GM12878 (cell line): ENCODE measurements at regions not wholly inside any gene's neighbourhood (a gene's known extent, or its start where the extent isn't known, plus 50 kb on each side); places are given as distances from the start of the nearest gene placed in this dataset.

Experiments
- ATAC-seq: fragments of 200-7000 bp; cut with Tn5 transposase; 3 replicates; pipeline ENCODE4 v1.9.1; 2020; ENCODE audit warnings: mild to moderate bottlenecking, moderate library complexity
- BruUV-seq: library from RNA; stranded (reverse); fragments of 400-500 nt; replicated peaks from 2 replicates; lab custom pipeline; 2021; lab: Mats Ljungman, UMichigan
- CTCF ChIA-PET: fragments of 300-600 bp; sonication (Branson Sonifier 250); formaldehyde crosslinking; extraction: SDS; loops from one replicate; lab custom pipeline; 2021; ENCODE audit warnings: inconsistent platforms; lab: Yijun Ruan, JAX
- POLR2A ChIA-PET: fragments of 350-600 bp; formaldehyde crosslinking; extraction: SDS; loops from one replicate; lab custom pipeline; 2021; ENCODE audit warnings: inconsistent platforms; lab: Charles Lee
- RAD21 ChIA-PET: fragments of 300-600 bp; sonication (Branson Sonifier 250); formaldehyde crosslinking; loops from one replicate; lab custom pipeline; 2023; ENCODE audit warnings: antibody characterized with exemption; ENCODE audit not compliant: unreplicated experiment; lab: Charles Lee
- SMC1A ChIA-PET: fragments of 300-600 bp; sonication (Branson Sonifier 250); formaldehyde crosslinking; loops from one replicate; lab custom pipeline; 2023; ENCODE audit not compliant: unreplicated experiment, uncharacterized antibody; lab: Charles Lee
- DNase-seq: peaks from one replicate; pipeline ENCODE4 v3.0.0-alpha.2; 2011; ENCODE audit warnings: low read depth, low spot score
- FAIRE-seq: peaks from 3 replicates; lab custom pipeline; 2011; peaks lifted over from hg19 to GRCh38; lab: Jason Lieb, UNC
- H2AFZ ChIP-seq: 2 replicates; pipeline ENCODE4 v1.6.0; 2011; ENCODE audit warnings: low read depth, low read length, control low read depth; ENCODE audit not compliant: control insufficient read depth
- H3K27ac ChIP-seq: 2 replicates; pipeline ENCODE4 v1.5.1; 2011; ENCODE audit warnings: control low read depth; ENCODE audit not compliant: control insufficient read depth, insufficient read depth
- H3K27me3 ChIP-seq, 2 experiments: replicated peaks in 1 of 2; 2 replicates each; pipeline versions ENCODE4 v1.6.0 to v1.6.1; 2011; ENCODE audit warnings: low read length in 1 of 2; ENCODE audit not compliant: control insufficient read depth in 2 of 2, insufficient read depth in 2 of 2
- H3K36me3 ChIP-seq, 2 experiments: 2 replicates each; pipeline ENCODE4 v1.5.1; 2011; ENCODE audit warnings: low read length in 1 of 2; ENCODE audit not compliant: control insufficient read depth in 2 of 2, insufficient read depth in 2 of 2
- H3K4me1 ChIP-seq: 2 replicates; pipeline ENCODE4 v1.6.1; 2011; ENCODE audit warnings: mild to moderate bottlenecking, low read length, moderate library complexity, mixed read lengths; ENCODE audit not compliant: control insufficient read depth, insufficient read depth
- H3K4me2 ChIP-seq: 2 replicates; pipeline ENCODE4 v1.6.0; 2011; ENCODE audit warnings: control low read depth; ENCODE audit not compliant: control insufficient read depth, insufficient read depth
- H3K4me3 ChIP-seq: fragments of 200-600 bp; sonication (generic); 2 replicates; pipeline ENCODE4 v1.5.1; 2016
- H3K79me2 ChIP-seq: 2 replicates; pipeline ENCODE4 v1.6.0; 2011; ENCODE audit warnings: low read length; ENCODE audit not compliant: control insufficient read depth, insufficient read depth
- H3K9ac ChIP-seq: 2 replicates; pipeline ENCODE4 v1.8.0; 2011; ENCODE audit warnings: low read length, control low read depth, mixed read lengths; ENCODE audit not compliant: control insufficient read depth, insufficient read depth
- H3K9me3 ChIP-seq: replicated peaks from 3 replicates; pipeline ENCODE4 v1.5.1; 2011; ENCODE audit warnings: mild to moderate bottlenecking, low read length; ENCODE audit not compliant: control insufficient read depth, insufficient read depth
- H4K20me1 ChIP-seq: 2 replicates; pipeline ENCODE4 v1.6.0; 2011; ENCODE audit not compliant: control insufficient read depth, insufficient read depth
- CHD2 ChIP-seq: IDR thresholded peaks from 2 replicates; pipeline ENCODE4 v1.6.1; 2011; ENCODE audit warnings: low read depth, low read length, improper control_type of control experiment, borderline replicate concordance
- CHD4 ChIP-seq: fragments of 200-600 bp; sonication (generic); IDR thresholded peaks from 2 replicates; pipeline ENCODE4 v1.6.1; 2016; ENCODE audit warnings: mild to moderate bottlenecking
- E2F4 ChIP-seq: IDR thresholded peaks from 2 replicates; pipeline ENCODE4 v1.6.1; 2012; ENCODE audit warnings: low read depth, low read length, improper control_type of control experiment
- E2F8 ChIP-seq: fragments of 450-650 bp; IDR thresholded peaks from 2 replicates; pipeline ENCODE4 v1.6.1; 2018; ENCODE audit warnings: mild to moderate bottlenecking, low read depth, moderate library complexity; ENCODE audit not compliant: partially characterized antibody
- FOXK2 ChIP-seq: fragments of 450-650 bp; IDR thresholded peaks from 2 replicates; pipeline ENCODE4 v1.6.1; 2017; ENCODE audit warnings: mild to moderate bottlenecking, moderate library complexity
- GATAD2B ChIP-seq: fragments of 450-650 bp; conservative IDR thresholded peaks from 2 replicates; pipeline ENCODE4 v1.6.1; 2017; ENCODE audit warnings: low read depth, mild to moderate bottlenecking, moderate library complexity
- JUNB ChIP-seq: IDR thresholded peaks from 2 replicates; pipeline ENCODE4 v1.6.1; 2016; ENCODE audit warnings: antibody characterized with exemption, mild to moderate bottlenecking
- MEF2A ChIP-seq: IDR thresholded peaks from 2 replicates; pipeline ENCODE4 v1.6.1; 2011; ENCODE audit warnings: low read depth, mild to moderate bottlenecking, low read length, moderate library complexity; ENCODE audit not compliant: insufficient read depth
- PAX5 ChIP-seq: IDR thresholded peaks from 2 replicates; pipeline ENCODE4 v1.6.1; 2011; ENCODE audit warnings: low read depth, low read length, borderline replicate concordance
- TCF3 ChIP-seq: IDR thresholded peaks from 2 replicates; pipeline ENCODE4 v1.6.1; 2012; ENCODE audit warnings: low read depth, mild to moderate bottlenecking, low read length, borderline replicate concordance; ENCODE audit not compliant: insufficient read depth
- ZNF217 ChIP-seq: fragments of 450-650 bp; IDR thresholded peaks from 2 replicates; pipeline ENCODE4 v1.6.1; 2017; ENCODE audit warnings: antibody characterized with exemption, mild to moderate bottlenecking
- ZZZ3 ChIP-seq: IDR thresholded peaks from 2 replicates; pipeline ENCODE4 v1.6.1; 2011; ENCODE audit warnings: low read depth; ENCODE audit not compliant: control insufficient read depth, insufficient read length
- WGBS: methylation state at CpG from one replicate; pipeline ENCODE4 v1.1.6; 2016; ENCODE audit warnings: low lambda C conversion rate; ENCODE audit not compliant: insufficient replicate concordance, insufficient coverage; ENCODE audit errors: missing lambda C conversion rate; 5-methylcytosine and 5-hydroxymethylcytosine counted together
- in situ Hi-C: fragments of 300-500 bp; cut with MboI; formaldehyde crosslinking; loops from 9 replicates; pipeline ENCODE4 v1.14.3; 2018; ENCODE audit warnings: mixed read lengths
- intact Hi-C: fragments of 100-400 bp; cut with micrococcal nuclease; formaldehyde crosslinking; loops from one replicate; pipeline ENCODE4 v1.14.2; 2022; ENCODE audit not compliant: unreplicated experiment

- Histone ChIP-seq H3K4me2 (no peak overlapping the region), H4K20me1 (no peaks in the 10 kb centered on the region), H3K36me3 (no peaks in the 10 kb centered on the region), H3K27me3 (no peaks in the 10 kb centered on the region), H3K4me3 (no peak overlapping the region), H3K4me1 (no peaks in the 10 kb centered on the region; the same call in 1 of the 2 replicates), H3K9me3 (no peaks in the 10 kb centered on the region), H3K9ac (no peak overlapping the region), H3K79me2 (no peaks in the 10 kb centered on the region), H2AFZ (no peak overlapping the region), H3K27ac (no peak overlapping the region)
- ChIA-PET CTCF (interaction anchor here (1.2 kb wide), 1 partner anchor 28 kb away, joined by 3 read pairs; no protein-coding TSS in a partner anchor), POLR2A (interaction anchor here (0.7 to 1.1 kb wide), 2 partner anchors 13 to 1419 kb away, joined by 4 to 9 read pairs; no protein-coding TSS in a partner anchor), SMC1A (interaction anchor here (1.1 to 4.6 kb wide), 2 partner anchors 20 to 144 kb away, joined by 4 to 24 read pairs; no protein-coding TSS in a partner anchor), RAD21 (no interaction called here)
- TF ChIP-seq MEF2A (no peak), ZZZ3 (no peak), FOXK2 (no peak), GATAD2B (no peak), E2F4 (no peak), CHD4 (no peak), E2F8 (no peak), CHD2 (no peak), ZNF217 (no peak), JUNB (no peak), TCF3 (no peak), PAX5 (no peak)
- no TSS peak for BruUV-seq
- WGBS: 28% methylated on average over 3 of the region's 3 CpGs
- intact Hi-C loops: loop anchor here (10.0 kb wide), 1 partner anchor 134 kb away; no protein-coding TSS in a partner anchor
- DNase-seq (no peak), FAIRE-seq (no peak), ATAC-seq (no peak)
- in situ Hi-C loops: no loop called here
These were observed 131.4 kb upstream of the CCDC68 start for GRCh38 chr18:55090564-55091188.
